HepG2 (cell line): ENCODE measurements at regions not wholly inside any gene's neighbourhood (a gene's known extent, or its start where the extent isn't known, plus 50 kb on each side); places are given as distances from the start of the nearest gene placed in this dataset.

Source experiments
- ATAC-seq: fragments of 200-7000 bp; cut with Tn5 transposase; 3 replicates; pipeline ENCODE4 v1.9.1; 2020; ENCODE audit warnings: mild to moderate bottlenecking, moderate library complexity
- BruUV-seq: library from RNA; stranded (reverse); fragments of 400-500 nt; replicated peaks from 2 replicates; lab custom pipeline; 2021; lab: Mats Ljungman, UMichigan
- CTCF ChIA-PET: fragments of 300-600 bp; formaldehyde crosslinking; extraction: SDS; loops from one replicate; lab custom pipeline; 2021; ENCODE audit warnings: low total read pairs, inconsistent platforms, low intra/inter-chr PET ratio; lab: Yijun Ruan, JAX
- POLR2A ChIA-PET: fragments of 350-600 bp; sonication (Branson Sonifier 250); formaldehyde crosslinking; loops from one replicate; lab custom pipeline; 2020; ENCODE audit warnings: antibody characterized with exemption, inconsistent platforms; lab: Yijun Ruan, JAX
- DNase-seq: peaks from one replicate; pipeline ENCODE4 v3.0.0-alpha.2; 2015; ENCODE audit warnings: low spot score
- FAIRE-seq: peaks from 3 replicates; lab custom pipeline; 2011; peaks lifted over from hg19 to GRCh38; lab: Jason Lieb, UNC
- H2AFZ ChIP-seq: one replicate; pipeline ENCODE4 v1.6.1; 2011; ENCODE audit warnings: low read length, inconsistent platforms
- H3K27ac ChIP-seq: fragments of 300-600 bp; 3 replicates; pipeline ENCODE4 v1.8.0; 2011; ENCODE audit warnings: mixed run types, mild to moderate bottlenecking, mixed read lengths, low read length, inconsistent platforms; ENCODE audit not compliant: insufficient read depth; ENCODE audit errors: extremely low read length
- H3K27me3 ChIP-seq, 2 experiments: fragments of 200-600 bp in 1 of 2; 2 replicates in 1 of 2; 3 replicates in 1 of 2; pipeline versions ENCODE4 v1.6.0 to v1.8.0; 2011; ENCODE audit warnings: low read length in 2 of 2, mild to moderate bottlenecking in 2 of 2, moderate library complexity in 2 of 2, inconsistent platforms in 1 of 2; ENCODE audit not compliant: insufficient read depth in 2 of 2, control insufficient read depth in 1 of 2
- H3K36me3 ChIP-seq, 2 experiments: fragments of 200-600 bp in 1 of 2; replicated peaks in 1 of 2; 2 replicates in 1 of 2; 3 replicates in 1 of 2; pipeline versions ENCODE4 v1.5.1 to v1.8.0; 2011; ENCODE audit warnings: low read length in 2 of 2, inconsistent platforms in 1 of 2; ENCODE audit not compliant: insufficient read depth in 2 of 2, control insufficient read depth in 1 of 2
- H3K4me1 ChIP-seq: 2 replicates; pipeline ENCODE4 v1.5.1; 2012; ENCODE audit warnings: low read length, inconsistent platforms; ENCODE audit not compliant: insufficient read depth
- H3K4me2 ChIP-seq: 2 replicates; pipeline ENCODE4 v1.6.0; 2011; ENCODE audit warnings: low read depth, low read length, inconsistent platforms
- H3K4me3 ChIP-seq, 3 experiments: fragments of 200-600 bp in 1 of 3; sonication (generic), shearing (Covaris generic) in 1 of 3; replicated peaks in 1 of 3; 2 replicates each; pipeline ENCODE4 v1.5.1; 2011 to 2016; ENCODE audit warnings: low read length in 3 of 3, inconsistent platforms in 2 of 3, low read depth in 2 of 3, mild to moderate bottlenecking in 2 of 3, control low read depth in 1 of 3, mixed read lengths in 1 of 3; ENCODE audit not compliant: insufficient read depth in 1 of 3
- H3K79me2 ChIP-seq: one replicate; pipeline ENCODE4 v1.6.1; 2011; ENCODE audit warnings: low read length, inconsistent platforms; ENCODE audit not compliant: insufficient read depth
- H3K9ac ChIP-seq: 2 replicates; pipeline ENCODE4 v1.6.0; 2011; ENCODE audit warnings: mild to moderate bottlenecking, low read depth, low read length, inconsistent platforms; ENCODE audit not compliant: insufficient read depth
- H3K9me3 ChIP-seq: 2 replicates; pipeline ENCODE4 v1.5.1; 2012; ENCODE audit warnings: mild to moderate bottlenecking, low read length
- H4K20me1 ChIP-seq: 2 replicates; pipeline ENCODE4 v1.6.0; 2011; ENCODE audit warnings: inconsistent platforms, mild to moderate bottlenecking, low read length, moderate library complexity; ENCODE audit not compliant: insufficient read depth
- AGO1 ChIP-seq: fragments of 200-400 bp; formaldehyde crosslinking; IDR thresholded peaks from 2 replicates; pipeline ENCODE4 v1.6.1; 2017; ENCODE audit warnings: mild to moderate bottlenecking, low read depth, low read length, moderate library complexity; ENCODE audit not compliant: poor library complexity, severe bottlenecking
- BRF2 ChIP-seq: sonication (generic); formaldehyde crosslinking; IDR thresholded peaks from 2 replicates; pipeline ENCODE4 v1.8.1; 2022; ENCODE audit warnings: mild to moderate bottlenecking, missing genetic modification reagents
- NCOA1 ChIP-seq: sonication (generic); formaldehyde crosslinking; IDR thresholded peaks from 2 replicates; pipeline ENCODE4 v1.9.0; 2021; ENCODE audit warnings: missing genetic modification reagents
- PLRG1 ChIP-seq: fragments of 450-650 bp; conservative IDR thresholded peaks from 2 replicates; pipeline ENCODE4 v1.6.1; 2016
- RBAK ChIP-seq: sonication (generic); formaldehyde crosslinking; IDR thresholded peaks from 2 replicates; pipeline ENCODE4 v1.5.1; 2020; ENCODE audit warnings: mild to moderate bottlenecking, missing genetic modification reagents
- RBFOX2 ChIP-seq: fragments of 200-400 bp; formaldehyde crosslinking; IDR thresholded peaks from 2 replicates; pipeline ENCODE4 v1.6.1; 2017; ENCODE audit warnings: low read depth, mild to moderate bottlenecking, low read length
- ZBTB37 ChIP-seq: sonication (generic); formaldehyde crosslinking; IDR thresholded peaks from 2 replicates; pipeline ENCODE4 v1.4.0; 2020; ENCODE audit warnings: mild to moderate bottlenecking, missing genetic modification reagents
- ZKSCAN1 ChIP-seq: fragments of 150-350 bp; IDR thresholded peaks from 2 replicates; pipeline ENCODE4 v1.6.1; 2014; ENCODE audit warnings: low read length
- ZNF512B ChIP-seq: sonication (generic); formaldehyde crosslinking; IDR thresholded peaks from 2 replicates; pipeline ENCODE4 v1.5.1; 2020; ENCODE audit warnings: missing genetic modification reagents, mild to moderate bottlenecking, borderline replicate concordance
- WGBS: methylation state at CpG from one replicate; pipeline ENCODE4 v1.1.6; 2017; ENCODE audit warnings: low lambda C conversion rate; 5-methylcytosine and 5-hydroxymethylcytosine counted together
- in situ Hi-C: cut with HindIII; loops from 2 replicates; pipeline ENCODE4 v1.10.0; 2017; ENCODE audit warnings: low pct_unique_long_range_greater_than_20kb; ENCODE audit not compliant: extremely low pct_ligation_motif_present
- intact Hi-C: fragments of 100-400 bp; cut with micrococcal nuclease; formaldehyde crosslinking; loops from one replicate; pipeline ENCODE4 v1.10.0; 2022; ENCODE audit not compliant: unreplicated experiment
- TF ChIP-seq, protein P1 (sequence below): sonication (generic); formaldehyde crosslinking; IDR thresholded peaks from 2 replicates; pipeline ENCODE4 v1.4.0; 2020; ENCODE audit warnings: missing genetic modification reagents

DNA sequence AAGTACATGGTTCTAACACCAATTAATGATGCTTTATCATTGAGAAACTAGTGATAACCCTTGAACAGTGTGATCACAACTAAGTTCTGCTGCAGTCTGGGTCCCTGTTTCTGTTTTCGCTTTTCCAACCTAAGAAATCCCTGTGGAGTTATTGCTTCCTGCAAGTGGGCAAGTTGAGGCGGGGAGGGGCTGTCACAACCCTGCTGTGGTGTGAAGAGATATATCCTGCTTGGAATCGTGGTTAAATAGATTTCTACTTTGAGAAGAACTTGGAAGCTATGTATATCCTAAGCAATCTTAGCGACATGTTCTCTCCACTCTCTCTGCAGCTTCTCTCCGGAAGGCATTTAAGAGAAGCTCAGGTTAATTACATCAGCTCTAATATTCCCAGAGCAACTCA is 1223.6 kb downstream of the EPHA7 start (continued):
- TF ChIP-seq BRF2 (CRISPR knock-in tag) (no peak), ZNF512B (CRISPR knock-in tag) (no peak)

DNA sequence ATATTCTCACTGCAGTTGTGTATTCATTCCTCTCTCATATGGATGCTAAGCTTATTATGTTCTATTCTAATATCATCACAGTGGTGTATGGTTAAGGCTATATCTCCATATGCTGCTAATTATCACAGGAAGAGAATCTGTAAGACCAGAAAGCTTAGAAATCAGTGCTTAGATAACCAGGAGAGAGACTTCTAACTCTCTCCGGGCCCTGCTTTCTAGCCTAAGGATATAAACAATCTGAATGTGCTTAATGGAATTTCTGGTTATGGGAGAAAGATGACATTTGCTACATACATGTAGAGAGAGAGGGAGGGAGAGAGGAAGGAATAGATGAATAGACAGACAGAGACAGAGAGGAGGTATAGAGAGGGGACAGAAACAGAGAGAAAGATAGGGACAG is 1231.3 kb downstream of the EPHA7 start:
- DNase-seq (no peak), FAIRE-seq (no peak), ATAC-seq (no peak)
- Histone ChIP-seq H3K4me3 (no peak overlapping the region), H3K27ac (no peak overlapping the region), H3K36me3 (no peaks in the 10 kb centered on the region), H4K20me1 (no peaks in the 10 kb centered on the region), H3K4me2 (no peak overlapping the region), H3K27me3 (no peaks in the 10 kb centered on the region), H3K9me3 (no peaks in the 10 kb centered on the region), H3K79me2 (no peaks in the 10 kb centered on the region), H3K4me1 (no peaks in the 10 kb centered on the region), H2AFZ (no peak overlapping the region), H3K9ac (no peak overlapping the region)
- ChIA-PET POLR2A (no interaction called here), CTCF (no interaction called here)
- no peak for TF ChIP-seq ZBTB37 (CRISPR knock-in tag)
- TF ChIP-seq NCOA1 (CRISPR knock-in tag): no peak
- TF ChIP-seq, protein P1, sequence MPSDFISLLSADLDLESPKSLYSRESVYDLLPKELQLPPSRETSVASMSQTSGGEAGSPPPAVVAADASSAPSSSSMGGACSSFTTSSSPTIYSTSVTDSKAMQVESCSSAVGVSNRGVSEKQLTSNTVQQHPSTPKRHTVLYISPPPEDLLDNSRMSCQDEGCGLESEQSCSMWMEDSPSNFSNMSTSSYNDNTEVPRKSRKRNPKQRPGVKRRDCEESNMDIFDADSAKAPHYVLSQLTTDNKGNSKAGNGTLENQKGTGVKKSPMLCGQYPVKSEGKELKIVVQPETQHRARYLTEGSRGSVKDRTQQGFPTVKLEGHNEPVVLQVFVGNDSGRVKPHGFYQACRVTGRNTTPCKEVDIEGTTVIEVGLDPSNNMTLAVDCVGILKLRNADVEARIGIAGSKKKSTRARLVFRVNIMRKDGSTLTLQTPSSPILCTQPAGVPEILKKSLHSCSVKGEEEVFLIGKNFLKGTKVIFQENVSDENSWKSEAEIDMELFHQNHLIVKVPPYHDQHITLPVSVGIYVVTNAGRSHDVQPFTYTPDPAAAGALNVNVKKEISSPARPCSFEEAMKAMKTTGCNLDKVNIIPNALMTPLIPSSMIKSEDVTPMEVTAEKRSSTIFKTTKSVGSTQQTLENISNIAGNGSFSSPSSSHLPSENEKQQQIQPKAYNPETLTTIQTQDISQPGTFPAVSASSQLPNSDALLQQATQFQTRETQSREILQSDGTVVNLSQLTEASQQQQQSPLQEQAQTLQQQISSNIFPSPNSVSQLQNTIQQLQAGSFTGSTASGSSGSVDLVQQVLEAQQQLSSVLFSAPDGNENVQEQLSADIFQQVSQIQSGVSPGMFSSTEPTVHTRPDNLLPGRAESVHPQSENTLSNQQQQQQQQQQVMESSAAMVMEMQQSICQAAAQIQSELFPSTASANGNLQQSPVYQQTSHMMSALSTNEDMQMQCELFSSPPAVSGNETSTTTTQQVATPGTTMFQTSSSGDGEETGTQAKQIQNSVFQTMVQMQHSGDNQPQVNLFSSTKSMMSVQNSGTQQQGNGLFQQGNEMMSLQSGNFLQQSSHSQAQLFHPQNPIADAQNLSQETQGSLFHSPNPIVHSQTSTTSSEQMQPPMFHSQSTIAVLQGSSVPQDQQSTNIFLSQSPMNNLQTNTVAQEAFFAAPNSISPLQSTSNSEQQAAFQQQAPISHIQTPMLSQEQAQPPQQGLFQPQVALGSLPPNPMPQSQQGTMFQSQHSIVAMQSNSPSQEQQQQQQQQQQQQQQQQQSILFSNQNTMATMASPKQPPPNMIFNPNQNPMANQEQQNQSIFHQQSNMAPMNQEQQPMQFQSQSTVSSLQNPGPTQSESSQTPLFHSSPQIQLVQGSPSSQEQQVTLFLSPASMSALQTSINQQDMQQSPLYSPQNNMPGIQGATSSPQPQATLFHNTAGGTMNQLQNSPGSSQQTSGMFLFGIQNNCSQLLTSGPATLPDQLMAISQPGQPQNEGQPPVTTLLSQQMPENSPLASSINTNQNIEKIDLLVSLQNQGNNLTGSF (CRISPR knock-in tag): no peak
- TF ChIP-seq RBAK (CRISPR knock-in tag): no peak
- no peak for TF ChIP-seq PLRG1
- no peak for TF ChIP-seq RBFOX2
- no peak for TF ChIP-seq AGO1
- TF ChIP-seq ZKSCAN1: no peak
- 88% methylated on average over 1 of the region's 1 CpG for WGBS
- intact Hi-C loops (no loop called here), in situ Hi-C loops (no loop called here)
- BruUV-seq: no TSS peak
